ENCODE measurements at regions not wholly inside any gene's neighbourhood (a gene's known extent, or its start where the extent isn't known, plus 50 kb on each side); places are given as distances from the start of the nearest gene placed in this dataset.

GRCh38 chr10:43973801-43974200, 325.1 kb upstream of the ZNF32 start:
- no peak for DNase-seq (ENCODE audit: low read depth, low spot score)

- DNase-seq (ENCODE audit: low read depth, low spot score): no peak
Observed at GRCh38 chr10:43972976-43973647, 324.4 kb upstream of the ZNF32 start.

- DNase-seq (ENCODE audit: low read depth, low spot score): no peak
Observed at GRCh38 chr10:43971981-43972380, 323.3 kb upstream of the ZNF32 start.

DNA sequence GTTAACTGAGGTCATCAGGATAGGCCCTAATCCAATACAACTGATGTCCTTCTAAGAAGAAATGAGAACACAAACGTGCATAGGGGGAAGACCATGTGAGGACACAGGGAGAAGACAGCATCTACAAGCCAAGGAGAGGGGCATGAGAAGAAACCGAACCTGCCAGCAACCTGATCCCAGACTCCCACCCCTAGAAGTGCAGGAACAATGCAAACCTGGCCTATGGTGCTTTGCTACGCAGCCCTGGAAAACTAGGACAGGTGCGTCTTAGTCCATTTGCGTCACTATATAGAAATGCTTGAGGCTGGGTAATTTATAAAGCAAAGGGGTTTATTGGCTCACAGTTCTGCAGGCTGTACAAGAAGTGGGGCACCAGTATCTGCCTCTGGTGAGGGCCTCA, 322.6 kb upstream of the ZNF32 start:
- no peak for DNase-seq (ENCODE audit: low read depth, low spot score)

GRCh38 chr10:43970717-43971116, 322.0 kb upstream of the ZNF32 start:
- DNase-seq (ENCODE audit: low read depth, low spot score): no peak

DNA sequence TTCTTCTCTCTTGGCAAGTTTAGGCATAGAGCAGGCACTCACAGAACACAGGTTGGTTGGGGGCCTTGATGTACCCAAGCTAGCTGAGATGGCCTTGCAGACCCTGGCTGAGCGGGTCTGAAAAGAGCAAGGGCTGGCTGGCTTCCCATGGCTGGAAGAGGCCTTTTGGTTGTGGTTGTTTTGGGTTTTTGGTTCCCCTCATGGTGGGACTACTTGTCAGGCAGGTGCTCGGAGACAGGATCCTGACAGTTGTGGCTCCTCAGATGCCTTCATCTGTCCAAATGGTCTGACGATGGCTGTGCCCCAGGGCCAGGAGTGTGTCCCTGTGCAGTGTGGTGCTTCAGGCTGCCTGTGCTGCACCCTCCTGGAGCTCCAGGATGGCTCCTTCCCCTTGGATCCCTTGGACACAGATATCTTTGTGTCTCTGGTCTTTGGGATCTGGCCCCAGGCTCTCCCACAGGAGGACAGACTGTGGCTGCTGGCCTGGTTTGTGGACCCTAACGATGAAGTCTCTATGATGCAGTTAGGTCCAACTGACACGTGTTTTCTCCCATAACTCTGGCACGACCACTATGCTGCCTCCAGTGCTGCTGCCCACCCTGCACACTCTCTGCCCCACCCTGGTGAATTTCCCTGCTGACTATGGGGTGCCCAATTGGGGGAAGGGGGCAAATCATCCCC, 321.5 kb upstream of the ZNF32 start:
- no peak for DNase-seq (ENCODE audit: low read depth, low spot score)

DNA sequence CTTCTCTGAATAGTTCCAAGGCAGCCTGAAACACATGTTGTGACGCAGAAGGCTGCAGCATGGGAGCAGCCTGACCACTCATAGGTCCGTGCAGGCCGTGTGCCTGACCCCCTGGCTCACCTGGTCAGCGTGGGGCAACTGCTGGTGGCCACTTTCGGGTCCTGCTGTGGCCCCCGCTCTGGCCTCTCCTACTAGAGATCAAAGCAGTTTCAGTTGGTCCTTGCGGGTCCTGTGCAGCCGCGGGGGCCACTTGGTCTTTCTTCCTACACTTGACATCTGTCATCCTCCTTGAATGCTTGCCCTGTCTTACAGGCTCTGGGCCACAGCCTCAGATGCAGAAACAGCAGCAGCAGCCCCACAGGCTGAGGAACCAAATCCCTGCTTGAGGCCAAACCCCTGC, 320.8 kb upstream of the ZNF32 start:
- no peak for DNase-seq (ENCODE audit: low read depth, low spot score)

- no peak for DNase-seq (ENCODE audit: low read depth, low spot score)
Observed at GRCh38 chr10:43968961-43969360, 320.3 kb upstream of the ZNF32 start.

DNA sequence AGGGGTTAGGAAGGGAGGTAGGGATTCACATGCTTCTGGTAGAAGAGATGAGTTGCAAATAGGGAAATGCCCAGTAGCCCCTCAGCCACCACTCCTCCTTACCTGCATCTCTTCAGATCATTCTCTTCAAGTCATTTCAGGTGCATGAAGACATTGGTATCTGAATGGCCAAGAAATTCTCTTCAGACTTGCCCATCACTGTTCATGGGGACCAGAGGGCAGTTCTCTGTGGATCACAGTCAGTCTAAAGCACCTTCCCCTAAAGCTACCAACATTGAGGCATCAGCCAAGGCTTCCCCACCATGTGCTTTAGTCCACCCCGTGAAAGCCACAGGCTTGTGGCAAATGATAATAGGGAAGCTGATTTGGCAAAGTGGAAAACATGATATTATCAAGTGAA, 319.4 kb upstream of the ZNF32 start:
- no peak for DNase-seq (ENCODE audit: low read depth, low spot score)

- no peak for DNase-seq (ENCODE audit: low read depth, low spot score)
Observed at GRCh38 chr10:43966571-43966965, 317.9 kb upstream of the ZNF32 start.

DNA sequence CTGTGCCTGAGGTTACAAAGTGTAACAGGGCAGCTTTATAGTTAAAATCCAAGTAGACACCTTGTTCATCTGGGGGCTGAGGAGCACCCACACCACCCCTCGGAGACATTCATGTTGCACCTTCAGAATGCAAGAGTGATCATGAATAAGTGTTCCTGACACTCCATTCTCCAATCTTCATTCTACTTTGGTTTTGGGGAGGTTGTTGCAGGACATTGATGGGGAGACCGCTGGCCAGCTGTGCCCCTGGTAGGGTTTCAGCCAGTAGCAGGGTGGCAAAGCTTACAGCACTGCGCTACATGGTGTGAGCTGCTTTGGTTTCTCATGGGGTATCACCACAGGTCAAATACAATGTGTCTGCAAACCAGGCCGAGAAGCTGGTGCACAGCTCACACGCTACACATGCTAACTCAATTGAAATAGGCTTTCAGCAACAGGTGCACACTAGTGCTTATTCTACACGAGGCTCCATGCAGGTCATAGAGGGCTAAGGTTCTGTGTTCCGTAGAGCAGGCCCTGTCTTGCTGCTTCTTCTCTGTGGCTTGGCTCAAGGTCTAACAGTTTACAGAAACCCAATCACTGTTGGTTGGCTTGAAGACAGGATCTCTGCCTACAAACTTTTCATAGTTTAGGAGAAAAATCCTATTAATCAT, 317.4 kb upstream of the ZNF32 start:
- no peak for DNase-seq (ENCODE audit: low read depth, low spot score)

DNA sequence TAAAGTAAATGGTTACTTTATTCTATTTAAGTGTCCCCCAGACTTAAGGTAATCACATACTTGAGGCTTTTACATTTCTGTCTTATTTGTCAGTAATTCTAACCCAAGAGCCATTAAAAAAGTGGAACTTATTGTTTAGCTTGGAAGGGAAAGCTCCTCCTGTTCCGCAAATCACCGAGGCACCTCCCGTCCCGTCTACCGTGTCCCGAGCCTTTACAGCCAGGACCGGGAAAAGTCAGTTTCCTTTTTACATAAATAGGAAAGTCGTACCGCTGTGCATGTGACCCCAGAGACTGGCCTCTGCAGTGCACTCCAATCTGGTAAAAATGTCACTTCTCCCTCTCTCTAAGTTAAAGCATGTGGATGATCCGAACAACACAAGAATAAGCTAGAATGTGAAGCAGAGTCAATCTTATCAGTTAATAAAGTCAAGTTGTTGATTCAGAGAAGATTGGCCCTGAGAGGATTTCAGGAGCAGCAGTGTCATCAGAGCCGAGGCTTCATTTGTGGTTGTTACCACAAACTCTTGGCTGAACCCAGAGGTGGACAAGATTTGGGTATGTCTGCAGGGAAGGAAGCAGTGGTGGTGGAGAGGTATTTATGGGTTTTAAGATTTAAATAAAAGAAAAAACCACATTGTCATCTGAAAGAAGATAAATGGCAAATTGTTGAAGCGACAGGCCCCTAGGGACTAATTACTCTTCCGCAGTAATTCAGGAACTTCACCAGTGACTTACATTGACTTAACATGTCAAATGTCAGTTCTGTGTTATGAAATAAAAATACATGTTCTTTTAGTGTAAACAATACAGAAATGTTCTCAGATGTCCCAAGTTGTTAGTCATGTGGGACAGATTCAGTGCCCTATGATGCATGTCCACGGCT, 316.6 kb upstream of the ZNF32 start:
- DNase-seq (ENCODE audit: low read depth, low spot score): no peak

GRCh38 chr10:43964486-43964885, 315.8 kb upstream of the ZNF32 start:
- DNase-seq (ENCODE audit: low read depth, low spot score): no peak

DNA sequence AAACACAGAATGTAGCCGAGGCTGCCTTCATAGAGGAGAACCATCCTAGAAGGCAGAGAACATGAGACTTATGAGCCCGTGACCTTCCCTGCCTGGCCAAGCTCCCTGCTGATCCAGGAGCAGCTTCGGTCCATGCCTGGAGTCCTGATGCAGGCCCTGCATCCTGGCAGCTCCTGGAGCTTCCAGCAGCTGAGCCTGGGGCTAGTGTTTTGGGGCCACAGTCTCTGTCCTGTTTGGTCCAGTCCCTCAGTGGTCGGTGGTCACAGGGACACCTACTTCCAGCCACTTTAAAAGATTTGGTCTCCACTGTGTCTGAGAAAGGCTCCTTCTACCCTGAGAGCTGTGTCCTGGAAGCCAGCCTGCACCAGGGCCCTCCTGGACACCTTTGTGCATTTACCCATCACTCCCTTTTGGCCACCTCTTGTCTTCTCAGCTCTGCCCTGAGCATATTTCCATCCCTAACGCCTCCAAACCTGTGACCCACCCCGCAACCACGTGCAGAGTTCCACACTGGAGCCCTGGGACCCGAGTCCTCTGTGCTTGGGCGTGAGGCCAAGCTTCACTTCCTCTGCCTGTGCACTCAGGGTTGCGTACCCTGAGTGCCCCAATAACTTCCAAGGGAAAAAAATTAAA, 315.2 kb upstream of the ZNF32 start:
- DNase-seq (ENCODE audit: low read depth, low spot score): no peak

- DNase-seq (ENCODE audit: low read depth, low spot score): no peak
Observed at GRCh38 chr10:43963379-43963778, 314.7 kb upstream of the ZNF32 start.

GRCh38 chr10:43962346-43963191, 313.9 kb upstream of the ZNF32 start:
- DNase-seq (ENCODE audit: low read depth, low spot score): no peak

GRCh38 chr10:43961523-43962345, 313.1 kb upstream of the ZNF32 start:
- DNase-seq (ENCODE audit: low read depth, low spot score): no peak

GRCh38 chr10:43960981-43961380, 312.3 kb upstream of the ZNF32 start:
- no peak for DNase-seq (ENCODE audit: low read depth, low spot score)

GRCh38 chr10:43960477-43960876, 311.8 kb upstream of the ZNF32 start:
- DNase-seq (ENCODE audit: low read depth, low spot score): no peak

DNA sequence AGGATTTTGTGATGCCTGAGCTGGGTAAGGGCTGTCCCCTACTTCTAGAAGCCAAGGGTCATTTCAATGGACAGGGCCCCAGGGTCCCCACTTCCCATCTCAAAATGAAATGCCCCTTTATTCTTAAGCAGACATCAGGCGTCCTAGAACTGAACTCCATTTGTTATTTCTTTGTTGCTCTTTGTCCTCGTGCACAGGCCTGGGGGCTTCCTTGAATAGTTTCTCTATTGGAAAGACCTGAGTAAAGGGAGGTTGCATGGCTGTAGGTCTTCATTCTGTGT, 311.4 kb upstream of the ZNF32 start:
- no peak for DNase-seq (ENCODE audit: low read depth, low spot score)
